ENCODE measurements at regions not wholly inside any gene's neighbourhood (a gene's known extent, or its start where the extent isn't known, plus 50 kb on each side); places are given as distances from the start of the nearest gene placed in this dataset.

- TF ChIP-seq CTCF (conservative IDR thresholded peaks at IDR 0.05; ENCODE audit: low read depth, low read length) (no peak), EZH2 (IDR thresholded peaks at IDR 0.05; ENCODE audit: borderline replicate concordance, low read depth, low read length, poor library complexity, severe bottlenecking) (no peak)
These were observed 511.1 kb upstream of the PROK2 start for GRCh38 chr3:72295962-72296450.
